Endothelial cell of umbilical vein (primary cell): ENCODE measurements at regions not wholly inside any gene's neighbourhood (a gene's known extent, or its start where the extent isn't known, plus 50 kb on each side); places are given as distances from the start of the nearest gene placed in this dataset.

ENCODE experiments used
- BruUV-seq: library from RNA; stranded (reverse); fragments of 400-500 nt; replicated peaks from 2 replicates; lab custom pipeline; 2021; lab: Mats Ljungman, UMichigan
- CTCF ChIA-PET: fragments of 300-600, 350-600 bp; sonication (Branson Sonifier 250); formaldehyde crosslinking; loops from one replicate; lab custom pipeline; 2021; ENCODE audit warnings: antibody characterized with exemption, inconsistent platforms; lab: Charles Lee
- POLR2A ChIA-PET: fragments of 300-600, 350-600 bp; sonication (Branson Sonifier 250); formaldehyde crosslinking; loops from one replicate; lab custom pipeline; 2021; ENCODE audit warnings: antibody characterized with exemption, inconsistent platforms; lab: Charles Lee
- DNase-seq: peaks from one replicate; pipeline ENCODE4 v3.0.0-alpha.2; 2011; ENCODE audit warnings: low read depth, low spot score
- FAIRE-seq: peaks from 2 replicates; lab custom pipeline; 2011; peaks lifted over from hg19 to GRCh38; lab: Jason Lieb, UNC
- H2AFZ ChIP-seq: 2 replicates; pipeline ENCODE4 v1.6.0; 2012; ENCODE audit warnings: low read depth, low read length, control low read depth, inconsistent platforms
- H3K27ac ChIP-seq: 2 replicates; pipeline ENCODE4 v1.5.1; 2011; ENCODE audit warnings: low read depth, mild to moderate bottlenecking, control low read depth, low read length, moderate library complexity; ENCODE audit not compliant: insufficient read depth
- H3K27me3 ChIP-seq, 2 experiments: 2 replicates each; pipeline versions ENCODE4 v1.6.0 to v1.6.1; 2011; ENCODE audit warnings: low read length in 2 of 2, mixed read lengths in 1 of 2; ENCODE audit not compliant: control insufficient read depth in 2 of 2, insufficient read depth in 2 of 2
- H3K36me3 ChIP-seq, 2 experiments: 2 replicates in 1 of 2; 3 replicates in 1 of 2; pipeline ENCODE4 v1.5.1; 2011; ENCODE audit warnings: low read length in 2 of 2, mild to moderate bottlenecking in 1 of 2, moderate library complexity in 1 of 2; ENCODE audit not compliant: control insufficient read depth in 2 of 2, insufficient read depth in 2 of 2; ENCODE audit errors: extremely low read depth in 1 of 2
- H3K4me1 ChIP-seq: 3 replicates; pipeline ENCODE4 v1.5.1; 2011; ENCODE audit warnings: mild to moderate bottlenecking, low read length; ENCODE audit not compliant: control insufficient read depth, insufficient read depth; ENCODE audit errors: extremely low read depth
- H3K4me2 ChIP-seq: 2 replicates; pipeline ENCODE4 v1.6.1; 2011; ENCODE audit warnings: low read length, control low read depth, mixed read lengths; ENCODE audit not compliant: insufficient read depth
- H3K4me3 ChIP-seq, 3 experiments: fragments of 200-600 bp in 1 of 3; sonication (generic), shearing (Covaris generic) in 1 of 3; replicated peaks in 1 of 3; 2 replicates each; pipeline ENCODE4 v1.5.1; 2011 to 2016; ENCODE audit warnings: control low read depth in 3 of 3, low read length in 3 of 3, mild to moderate bottlenecking in 2 of 3, inconsistent platforms in 1 of 3, low read depth in 1 of 3, moderate library complexity in 1 of 3; ENCODE audit not compliant: insufficient read depth in 1 of 3
- H3K79me2 ChIP-seq: 2 replicates; pipeline ENCODE4 v1.6.0; 2012; ENCODE audit warnings: low read length, inconsistent platforms; ENCODE audit not compliant: control insufficient read depth, insufficient read depth
- H3K9ac ChIP-seq: replicated peaks from 2 replicates; pipeline ENCODE3; 2011; ENCODE audit warnings: low read length, control low read depth; ENCODE audit not compliant: insufficient read depth; ENCODE audit errors: extremely low read depth
- H3K9me1 ChIP-seq: replicated peaks from 3 replicates; pipeline ENCODE4 v1.6.0; 2011; ENCODE audit warnings: mild to moderate bottlenecking, low read length; ENCODE audit not compliant: control insufficient read depth, insufficient read depth; ENCODE audit errors: extremely low read depth
- H3K9me3 ChIP-seq: replicated peaks from 2 replicates; pipeline ENCODE4 v1.5.1; 2012; ENCODE audit warnings: low read length, inconsistent platforms; ENCODE audit not compliant: control insufficient read depth, insufficient read depth
- H4K20me1 ChIP-seq: replicated peaks from 2 replicates; pipeline ENCODE3; 2011; ENCODE audit warnings: mild to moderate bottlenecking, low read length; ENCODE audit not compliant: control insufficient read depth, insufficient read depth; ENCODE audit errors: extremely low read depth
- CTCF ChIP-seq, 2 donors: IDR thresholded peaks; 1 replicate in 1 of 2; 2 replicates in 1 of 2; pipeline ENCODE4 v1.5.1; 2011; ENCODE audit warnings: low read length in 2 of 2, mild to moderate bottlenecking in 2 of 2, moderate library complexity in 2 of 2, control low read depth in 1 of 2, inconsistent platforms in 1 of 2, low read depth in 1 of 2; ENCODE audit not compliant: insufficient read depth in 1 of 2; ENCODE audit errors: extremely low read depth in 1 of 2
- EZH2 ChIP-seq: IDR thresholded peaks from 2 replicates; pipeline ENCODE4 v1.6.1; 2012; ENCODE audit warnings: borderline replicate concordance, low read depth, mild to moderate bottlenecking, moderate library complexity, low read length, inconsistent platforms; ENCODE audit not compliant: severe bottlenecking
- FOS ChIP-seq: IDR thresholded peaks from 2 replicates; pipeline ENCODE4 v1.6.1; 2011; ENCODE audit warnings: mild to moderate bottlenecking, low read length, moderate library complexity, borderline replicate concordance; ENCODE audit not compliant: insufficient read depth
- GATA2 ChIP-seq: IDR thresholded peaks from 2 replicates; pipeline ENCODE4 v1.7.0; 2011; ENCODE audit warnings: low read depth, mild to moderate bottlenecking, moderate library complexity, mixed read lengths, low read length; ENCODE audit not compliant: insufficient read length, insufficient read depth
- JUN ChIP-seq: IDR thresholded peaks from 2 replicates; pipeline ENCODE4 v1.6.1; 2011; ENCODE audit warnings: borderline replicate concordance, low read depth; ENCODE audit not compliant: insufficient read length, insufficient read depth
- MYC ChIP-seq: IDR thresholded peaks from one replicate; pipeline ENCODE4 v1.6.1; 2011; ENCODE audit warnings: mild to moderate bottlenecking, low read depth, low read length
- POLR2A ChIP-seq: IDR thresholded peaks from 2 replicates; pipeline ENCODE4 v1.6.1; 2012; ENCODE audit warnings: low read depth, mild to moderate bottlenecking, control low read depth, low read length
- POLR2AphosphoS5 ChIP-seq: IDR thresholded peaks from 2 replicates; pipeline ENCODE4 v1.6.1; 2012; ENCODE audit warnings: low read depth, mild to moderate bottlenecking, control low read depth, low read length, moderate library complexity; ENCODE audit not compliant: insufficient read depth
- dilution Hi-C: fragments of 300-500 bp; cut with MboI; formaldehyde crosslinking; loops from one replicate; pipeline ENCODE4 v1.15.0; 2019; ENCODE audit warnings: low sequenced_read_pairs; ENCODE audit not compliant: extremely low pct_ligation_motif_present
- intact Hi-C: fragments of 100-400 bp; cut with micrococcal nuclease; formaldehyde crosslinking; loops from one replicate; pipeline ENCODE4 v1.10.0; 2022
- TF ChIP-seq, protein P1 (sequence below): IDR thresholded peaks from 2 replicates; pipeline ENCODE4 v1.6.1; 2011; ENCODE audit not compliant: insufficient read depth, insufficient read length

GRCh38 chr12:124379938-124380754 lies 85.3 kb downstream of the RFLNA start:
- peak; percentile 43 to 54 for TF ChIP-seq CTCF (IDR thresholded peaks at IDR 0.05; ENCODE audit: extremely low read depth in 1 of 2, insufficient read depth in 1 of 2, low read depth in 1 of 2, low read length in 2 of 2)
- TF ChIP-seq EZH2, result no peak
- TF ChIP-seq POLR2A, result peak; percentile 80
- TF ChIP-seq FOS, result peak; percentile 95
- peak; percentile 89 for TF ChIP-seq JUN
- TF ChIP-seq, protein P1, sequence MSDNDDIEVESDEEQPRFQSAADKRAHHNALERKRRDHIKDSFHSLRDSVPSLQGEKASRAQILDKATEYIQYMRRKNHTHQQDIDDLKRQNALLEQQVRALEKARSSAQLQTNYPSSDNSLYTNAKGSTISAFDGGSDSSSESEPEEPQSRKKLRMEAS, result no peak
- TF ChIP-seq MYC, result peak; percentile 46
- peak; percentile 99 for TF ChIP-seq POLR2AphosphoS5
- no peak for TF ChIP-seq GATA2
- Histone ChIP-seq H3K4me2 (peak overlapping the region; percentile 26), H3K27me3 (no peaks in the 10 kb centered on the region), H3K27ac (peak overlapping the region; percentile 93), H3K9me1 (no peaks in the 10 kb centered on the region), H2AFZ (no peak overlapping the region), H3K9me3 (no peaks in the 10 kb centered on the region), H3K4me1 (peaks cover 62% of the 10 kb centered on the region), H3K36me3 (peaks cover 10 to 29% of the 10 kb centered on the region in 2 experiments), H3K79me2 (peaks cover 65% of the 10 kb centered on the region), H4K20me1 (no peaks in the 10 kb centered on the region), H3K4me3 (no peak overlapping the region), H3K9ac (peak overlapping the region; percentile 72)
- dilution Hi-C loops, result no loop called here
- CTCF ChIA-PET, result interaction anchor here (0.6 to 3.7 kb wide), 47 partner anchors 9 to 392 kb away, joined by 3 to 53 read pairs (median 4); no protein-coding TSS in a partner anchor
- POLR2A ChIA-PET, result interaction anchor here (0.6 to 1.7 kb wide), 3 partner anchors 9 to 375 kb away, joined by 3 to 11 read pairs (median 3); no protein-coding TSS in a partner anchor
- DNase-seq, result peak; percentile 93
- peak; percentile 97 for FAIRE-seq
- intact Hi-C loops, result loop anchor here (1.0 to 2.0 kb wide), 11 partner anchors 8 to 537 kb away; partner anchors contain the start of gene NCOR2
- TSS peak; percentile 77 for BruUV-seq
